ENCODE measurements at regions not wholly inside any gene's neighbourhood (a gene's known extent, or its start where the extent isn't known, plus 50 kb on each side); places are given as distances from the start of the nearest gene placed in this dataset.
"Not testable (repeated sequence)": the region's sequence is repeated elsewhere in the genome, so short reads cannot be mapped to it uniquely, and the experiment has no call there.

- Histone ChIP-seq H3K9me3 (ENCODE audit: insufficient read depth, low read length) (no peaks in the 10 kb centered on the region), H3K4me1 (ENCODE audit: low read length) (no peaks in the 10 kb centered on the region), H3K36me3 (replicated peaks; ENCODE audit: low read depth, low read length) (no peaks in the 10 kb centered on the region), H3K9ac (ENCODE audit: low read length) (no peak overlapping the region), H3K4me2 (ENCODE audit: low read length) (no peak overlapping the region), H2AFZ (ENCODE audit: low read depth, low read length) (no peak overlapping the region), H4K20me1 (ENCODE audit: insufficient read depth, low read length) (no peaks in the 10 kb centered on the region), H3K79me2 (ENCODE audit: low read length) (no peaks in the 10 kb centered on the region), H3K27ac (ENCODE audit: low read length) (no peak overlapping the region), H3K27me3 (ENCODE audit: low read depth, low read length) (no peaks in the 10 kb centered on the region), H3K4me3 (ENCODE audit: low read length) (no peak overlapping the region)
- TF ChIP-seq, protein P1, sequence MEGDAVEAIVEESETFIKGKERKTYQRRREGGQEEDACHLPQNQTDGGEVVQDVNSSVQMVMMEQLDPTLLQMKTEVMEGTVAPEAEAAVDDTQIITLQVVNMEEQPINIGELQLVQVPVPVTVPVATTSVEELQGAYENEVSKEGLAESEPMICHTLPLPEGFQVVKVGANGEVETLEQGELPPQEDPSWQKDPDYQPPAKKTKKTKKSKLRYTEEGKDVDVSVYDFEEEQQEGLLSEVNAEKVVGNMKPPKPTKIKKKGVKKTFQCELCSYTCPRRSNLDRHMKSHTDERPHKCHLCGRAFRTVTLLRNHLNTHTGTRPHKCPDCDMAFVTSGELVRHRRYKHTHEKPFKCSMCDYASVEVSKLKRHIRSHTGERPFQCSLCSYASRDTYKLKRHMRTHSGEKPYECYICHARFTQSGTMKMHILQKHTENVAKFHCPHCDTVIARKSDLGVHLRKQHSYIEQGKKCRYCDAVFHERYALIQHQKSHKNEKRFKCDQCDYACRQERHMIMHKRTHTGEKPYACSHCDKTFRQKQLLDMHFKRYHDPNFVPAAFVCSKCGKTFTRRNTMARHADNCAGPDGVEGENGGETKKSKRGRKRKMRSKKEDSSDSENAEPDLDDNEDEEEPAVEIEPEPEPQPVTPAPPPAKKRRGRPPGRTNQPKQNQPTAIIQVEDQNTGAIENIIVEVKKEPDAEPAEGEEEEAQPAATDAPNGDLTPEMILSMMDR (IDR thresholded peaks at IDR 0.05; ENCODE audit: low read depth, low read length), result no peak
- TF ChIP-seq EZH2phosphoT487 (IDR thresholded peaks at IDR 0.05; ENCODE audit: low read depth), result no peak
These were observed 409.6 kb upstream of the TMEFF2 start for GRCh38 chr2:192604295-192604694.

- not testable (repeated sequence) for H3K27me3 ChIP-seq (ENCODE audit: low read depth, low read length); H3K36me3 ChIP-seq (replicated peaks; ENCODE audit: low read depth, low read length); H3K4me1 ChIP-seq (ENCODE audit: low read length); H3K4me2 ChIP-seq (ENCODE audit: low read length); H3K79me2 ChIP-seq (ENCODE audit: low read length); H3K9ac ChIP-seq (ENCODE audit: low read length); H3K4me3 ChIP-seq (ENCODE audit: low read length); H3K9me3 ChIP-seq (ENCODE audit: insufficient read depth, low read length); H2AFZ ChIP-seq (ENCODE audit: low read depth, low read length); H3K27ac ChIP-seq (ENCODE audit: low read length); H4K20me1 ChIP-seq (ENCODE audit: insufficient read depth, low read length)
These were observed 403.9 kb upstream of the TMEFF2 start for GRCh38 chr2:192598649-192599048.

- TF ChIP-seq EZH2phosphoT487 (IDR thresholded peaks at IDR 0.05; ENCODE audit: low read depth), result no peak
- TF ChIP-seq, protein P1 (IDR thresholded peaks at IDR 0.05; ENCODE audit: low read depth, low read length), result no peak
- Histone ChIP-seq H2AFZ (ENCODE audit: low read depth, low read length) (no peak overlapping the region), H3K27me3 (ENCODE audit: low read depth, low read length) (no peaks in the 10 kb centered on the region), H3K9me3 (ENCODE audit: insufficient read depth, low read length) (no peaks in the 10 kb centered on the region), H3K79me2 (ENCODE audit: low read length) (no peaks in the 10 kb centered on the region), H3K27ac (ENCODE audit: low read length) (no peak overlapping the region), H3K36me3 (replicated peaks; ENCODE audit: low read depth, low read length) (no peaks in the 10 kb centered on the region), H3K4me1 (ENCODE audit: low read length) (no peaks in the 10 kb centered on the region), H3K9ac (ENCODE audit: low read length) (no peak overlapping the region), H3K4me3 (ENCODE audit: low read length) (no peak overlapping the region), H3K4me2 (ENCODE audit: low read length) (no peak overlapping the region), H4K20me1 (ENCODE audit: insufficient read depth, low read length) (no peaks in the 10 kb centered on the region)
These were observed 398.8 kb upstream of the TMEFF2 start for GRCh38 chr2:192593561-192593960.

DNA sequence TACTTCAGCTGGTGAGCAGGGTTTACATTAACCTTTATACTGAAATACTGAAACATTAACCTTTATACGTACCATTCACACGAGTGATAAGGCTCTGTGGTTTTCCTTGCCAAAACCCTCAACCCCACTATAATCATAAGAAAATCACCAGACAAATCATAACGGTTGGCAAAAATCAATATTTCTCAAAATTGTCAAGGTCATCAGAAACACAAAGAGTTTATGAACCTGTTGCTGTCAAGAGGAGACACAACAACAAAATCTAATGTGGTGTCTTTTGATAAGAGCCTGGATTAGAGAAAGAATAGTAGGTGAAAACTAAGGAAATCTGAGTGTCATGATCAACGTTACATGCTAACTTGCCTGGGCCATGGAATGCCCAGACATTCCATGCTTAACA is 396.9 kb upstream of the TMEFF2 start:
- H3K4me2 ChIP-seq (ENCODE audit: low read length), result no peak overlapping the region
- no peaks in the 10 kb centered on the region for H4K20me1 ChIP-seq (ENCODE audit: insufficient read depth, low read length)
- no peak overlapping the region for H3K9ac ChIP-seq (ENCODE audit: low read length)
- H3K9me3 ChIP-seq (ENCODE audit: insufficient read depth, low read length), result no peaks in the 10 kb centered on the region
- H3K4me3 ChIP-seq (ENCODE audit: low read length), result no peak overlapping the region
- H3K4me1 ChIP-seq (ENCODE audit: low read length), result no peaks in the 10 kb centered on the region
- H3K79me2 ChIP-seq (ENCODE audit: low read length), result no peaks in the 10 kb centered on the region
- no peaks in the 10 kb centered on the region for H3K27me3 ChIP-seq (ENCODE audit: low read depth, low read length)
- no peaks in the 10 kb centered on the region for H3K36me3 ChIP-seq (replicated peaks; ENCODE audit: low read depth, low read length)
- no peak overlapping the region for H3K27ac ChIP-seq (ENCODE audit: low read length)
- no peak overlapping the region for H2AFZ ChIP-seq (ENCODE audit: low read depth, low read length)
- TF ChIP-seq, protein P1 (IDR thresholded peaks at IDR 0.05; ENCODE audit: low read depth, low read length), result no peak
- no peak for TF ChIP-seq EZH2phosphoT487 (IDR thresholded peaks at IDR 0.05; ENCODE audit: low read depth)

GRCh38 chr2:192585418-192585817 is 390.7 kb upstream of the TMEFF2 start:
- Histone ChIP-seq H3K27me3 (ENCODE audit: low read depth, low read length) (no peaks in the 10 kb centered on the region), H2AFZ (ENCODE audit: low read depth, low read length) (no peak overlapping the region), H3K4me1 (ENCODE audit: low read length) (no peaks in the 10 kb centered on the region), H3K9ac (ENCODE audit: low read length) (no peak overlapping the region), H3K4me3 (ENCODE audit: low read length) (no peak overlapping the region), H4K20me1 (ENCODE audit: insufficient read depth, low read length) (no peaks in the 10 kb centered on the region), H3K79me2 (ENCODE audit: low read length) (no peaks in the 10 kb centered on the region), H3K9me3 (ENCODE audit: insufficient read depth, low read length) (no peaks in the 10 kb centered on the region), H3K36me3 (replicated peaks; ENCODE audit: low read depth, low read length) (no peaks in the 10 kb centered on the region), H3K27ac (ENCODE audit: low read length) (no peak overlapping the region), H3K4me2 (ENCODE audit: low read length) (no peak overlapping the region)
- TF ChIP-seq, protein P1 (IDR thresholded peaks at IDR 0.05; ENCODE audit: low read depth, low read length), result no peak
- TF ChIP-seq EZH2phosphoT487 (IDR thresholded peaks at IDR 0.05; ENCODE audit: low read depth), result no peak
